GM12878 (cell line): ENCODE measurements at regions not wholly inside any gene's neighbourhood (a gene's known extent, or its start where the extent isn't known, plus 50 kb on each side); places are given as distances from the start of the nearest gene placed in this dataset.

Source experiments
- ATAC-seq: fragments of 200-7000 bp; cut with Tn5 transposase; 3 replicates; pipeline ENCODE4 v1.9.1; 2020; ENCODE audit warnings: mild to moderate bottlenecking, moderate library complexity
- BruUV-seq: library from RNA; stranded (reverse); fragments of 400-500 nt; replicated peaks from 2 replicates; lab custom pipeline; 2021; lab: Mats Ljungman, UMichigan
- CTCF ChIA-PET: fragments of 300-600 bp; sonication (Branson Sonifier 250); formaldehyde crosslinking; extraction: SDS; loops from one replicate; lab custom pipeline; 2021; ENCODE audit warnings: inconsistent platforms; lab: Yijun Ruan, JAX
- POLR2A ChIA-PET: fragments of 350-600 bp; formaldehyde crosslinking; extraction: SDS; loops from one replicate; lab custom pipeline; 2021; ENCODE audit warnings: inconsistent platforms; lab: Charles Lee
- RAD21 ChIA-PET: fragments of 300-600 bp; sonication (Branson Sonifier 250); formaldehyde crosslinking; loops from one replicate; lab custom pipeline; 2023; ENCODE audit warnings: antibody characterized with exemption; ENCODE audit not compliant: unreplicated experiment; lab: Charles Lee
- SMC1A ChIA-PET: fragments of 300-600 bp; sonication (Branson Sonifier 250); formaldehyde crosslinking; loops from one replicate; lab custom pipeline; 2023; ENCODE audit not compliant: unreplicated experiment, uncharacterized antibody; lab: Charles Lee
- DNase-seq: peaks from one replicate; pipeline ENCODE4 v3.0.0-alpha.2; 2011; ENCODE audit warnings: low read depth, low spot score
- FAIRE-seq: peaks from 3 replicates; lab custom pipeline; 2011; peaks lifted over from hg19 to GRCh38; lab: Jason Lieb, UNC
- H2AFZ ChIP-seq: 2 replicates; pipeline ENCODE4 v1.6.0; 2011; ENCODE audit warnings: low read depth, low read length, control low read depth; ENCODE audit not compliant: control insufficient read depth
- H3K27ac ChIP-seq: 2 replicates; pipeline ENCODE4 v1.5.1; 2011; ENCODE audit warnings: control low read depth; ENCODE audit not compliant: control insufficient read depth, insufficient read depth
- H3K27me3 ChIP-seq, 2 experiments: replicated peaks in 1 of 2; 2 replicates each; pipeline versions ENCODE4 v1.6.0 to v1.6.1; 2011; ENCODE audit warnings: low read length in 1 of 2; ENCODE audit not compliant: control insufficient read depth in 2 of 2, insufficient read depth in 2 of 2
- H3K36me3 ChIP-seq, 2 experiments: 2 replicates each; pipeline ENCODE4 v1.5.1; 2011; ENCODE audit warnings: low read length in 1 of 2; ENCODE audit not compliant: control insufficient read depth in 2 of 2, insufficient read depth in 2 of 2
- H3K4me1 ChIP-seq: 2 replicates; pipeline ENCODE4 v1.6.1; 2011; ENCODE audit warnings: mild to moderate bottlenecking, low read length, moderate library complexity, mixed read lengths; ENCODE audit not compliant: control insufficient read depth, insufficient read depth
- H3K4me2 ChIP-seq: 2 replicates; pipeline ENCODE4 v1.6.0; 2011; ENCODE audit warnings: control low read depth; ENCODE audit not compliant: control insufficient read depth, insufficient read depth
- H3K4me3 ChIP-seq: fragments of 200-600 bp; sonication (generic); 2 replicates; pipeline ENCODE4 v1.5.1; 2016
- H3K79me2 ChIP-seq: 2 replicates; pipeline ENCODE4 v1.6.0; 2011; ENCODE audit warnings: low read length; ENCODE audit not compliant: control insufficient read depth, insufficient read depth
- H3K9ac ChIP-seq: 2 replicates; pipeline ENCODE4 v1.8.0; 2011; ENCODE audit warnings: low read length, control low read depth, mixed read lengths; ENCODE audit not compliant: control insufficient read depth, insufficient read depth
- H3K9me3 ChIP-seq: replicated peaks from 3 replicates; pipeline ENCODE4 v1.5.1; 2011; ENCODE audit warnings: mild to moderate bottlenecking, low read length; ENCODE audit not compliant: control insufficient read depth, insufficient read depth
- H4K20me1 ChIP-seq: 2 replicates; pipeline ENCODE4 v1.6.0; 2011; ENCODE audit not compliant: control insufficient read depth, insufficient read depth
- BCL3 ChIP-seq: IDR thresholded peaks from 2 replicates; pipeline ENCODE4 v1.6.1; 2011; ENCODE audit warnings: borderline replicate concordance, low read depth, mild to moderate bottlenecking, moderate library complexity, low read length; ENCODE audit not compliant: insufficient read depth, poor library complexity, severe bottlenecking
- EED ChIP-seq: sonication (generic); IDR thresholded peaks from 2 replicates; pipeline ENCODE4 v1.6.1; 2016; ENCODE audit warnings: antibody characterized with exemption, low read depth
- ESRRA ChIP-seq: IDR thresholded peaks from 2 replicates; pipeline ENCODE4 v1.6.1; 2012; ENCODE audit warnings: mild to moderate bottlenecking, low read length, improper control_type of control experiment
- EZH2 ChIP-seq: IDR thresholded peaks from 2 replicates; pipeline ENCODE4 v1.6.1; 2012; ENCODE audit warnings: low read depth, mild to moderate bottlenecking, control low read depth, inconsistent platforms, low read length, borderline replicate concordance; ENCODE audit not compliant: control insufficient read depth
- LARP7 ChIP-seq: fragments of 450-650 bp; IDR thresholded peaks from 2 replicates; pipeline ENCODE4 v1.6.1; 2017; ENCODE audit warnings: mild to moderate bottlenecking
- RCOR1 ChIP-seq: conservative IDR thresholded peaks from 2 replicates; pipeline ENCODE4 v1.6.1; 2012; ENCODE audit warnings: low read depth, low read length, improper control_type of control experiment
- RUNX3 ChIP-seq: IDR thresholded peaks from 2 replicates; pipeline ENCODE4 v1.6.1; 2012; ENCODE audit warnings: low read length, inconsistent platforms
- SKIL ChIP-seq: fragments of 450-650 bp; IDR thresholded peaks from 2 replicates; pipeline ENCODE4 v1.6.1; 2017; ENCODE audit warnings: mild to moderate bottlenecking, low read depth, inconsistent platforms; ENCODE audit not compliant: poor library complexity, severe bottlenecking
- SUZ12 ChIP-seq: fragments of 200-600 bp; sonication (generic); IDR thresholded peaks from one replicate; pipeline ENCODE4 v1.6.1; 2018; ENCODE audit warnings: antibody characterized with exemption, mild to moderate bottlenecking; ENCODE audit not compliant: unreplicated experiment
- TCF12 ChIP-seq: IDR thresholded peaks from 2 replicates; pipeline ENCODE4 v1.6.1; 2011; ENCODE audit warnings: low read depth, mild to moderate bottlenecking, low read length
- ZNF207 ChIP-seq: fragments of 450-650 bp; IDR thresholded peaks from 2 replicates; pipeline ENCODE4 v1.6.1; 2014; ENCODE audit warnings: antibody characterized with exemption, mild to moderate bottlenecking, borderline replicate concordance
- ZZZ3 ChIP-seq: IDR thresholded peaks from 2 replicates; pipeline ENCODE4 v1.6.1; 2011; ENCODE audit warnings: low read depth; ENCODE audit not compliant: control insufficient read depth, insufficient read length
- WGBS: methylation state at CpG from one replicate; pipeline ENCODE4 v1.1.6; 2016; ENCODE audit warnings: low lambda C conversion rate; ENCODE audit not compliant: insufficient replicate concordance, insufficient coverage; ENCODE audit errors: missing lambda C conversion rate; 5-methylcytosine and 5-hydroxymethylcytosine counted together
- in situ Hi-C: fragments of 300-500 bp; cut with MboI; formaldehyde crosslinking; loops from 9 replicates; pipeline ENCODE4 v1.14.3; 2018; ENCODE audit warnings: mixed read lengths
- intact Hi-C: fragments of 100-400 bp; cut with micrococcal nuclease; formaldehyde crosslinking; loops from one replicate; pipeline ENCODE4 v1.14.2; 2022; ENCODE audit not compliant: unreplicated experiment

GRCh38 chr2:200130762-200131166 is 175.4 kb downstream of the MAIP1 start:
- ATAC-seq, result no peak

More at GRCh38 chr2:200130762-200131166, 175.4 kb downstream of the MAIP1 start:
- DNase-seq, result no peak
- no peak overlapping the region for H3K4me3 ChIP-seq
- POLR2A ChIA-PET, result no interaction called here
- H3K27ac ChIP-seq, result no peak overlapping the region
- in situ Hi-C loops, result no loop called here
- WGBS, result 46% methylated on average over 5 of the region's 5 CpGs
- TF ChIP-seq ZNF207, result no peak
- no peak for TF ChIP-seq LARP7
- TF ChIP-seq RCOR1, result no peak
- no peak for TF ChIP-seq SUZ12
- no peak for TF ChIP-seq BCL3
- no peak for TF ChIP-seq RUNX3
- no peak for TF ChIP-seq ZZZ3
- TF ChIP-seq ESRRA, result no peak
- TF ChIP-seq TCF12, result no peak
- TF ChIP-seq EZH2, result no peak
- TF ChIP-seq EED, result no peak
- no peak for TF ChIP-seq SKIL
- TF ChIP-seq, all 136 proteins: peak for 0
- BruUV-seq, result no TSS peak
- Histone ChIP-seq H3K36me3 (no peaks in the 10 kb centered on the region; a peak in 1 of 4 replicates), H3K4me2 (no peak overlapping the region), H3K27me3 (no peaks in the 10 kb centered on the region; a peak in 2 of 4 replicates), H4K20me1 (no peaks in the 10 kb centered on the region), H3K4me1 (no peaks in the 10 kb centered on the region), H3K79me2 (no peaks in the 10 kb centered on the region), H3K9ac (no peak overlapping the region), H3K9me3 (no peaks in the 10 kb centered on the region), H2AFZ (no peak overlapping the region)
- ChIA-PET SMC1A (interaction anchor here (1.0 to 1.5 kb wide), 2 partner anchors 11 to 350 kb away, joined by 3 to 4 read pairs; no protein-coding TSS in a partner anchor), CTCF (no interaction called here), RAD21 (no interaction called here)
- intact Hi-C loops, result no loop called here
- FAIRE-seq, result no peak
